Activated CD8-positive, alpha-beta T cell treated with anti-CD3 and anti-CD28 coated beads for 36 hours (primary cell): ENCODE measurements at regions not wholly inside any gene's neighbourhood (a gene's known extent, or its start where the extent isn't known, plus 50 kb on each side); places are given as distances from the start of the nearest gene placed in this dataset.
"Not testable (repeated sequence)": the region's sequence is repeated elsewhere in the genome, so short reads cannot be mapped to it uniquely, and the experiment has no call there.

ENCODE experiments used
- ATAC-seq: fragments of 200-7000 bp; cut with Tn5 transposase; one replicate; pipeline ENCODE4 v1.10.0; 2021; ENCODE audit warnings: mild to moderate bottlenecking, moderate library complexity
- CTCF ChIA-PET: fragments of 350-600 bp; sonication (Branson Sonifier 250); formaldehyde crosslinking; loops from one replicate; lab custom pipeline; 2021; ENCODE audit warnings: antibody characterized with exemption; lab: Charles Lee
- POLR2A ChIA-PET: fragments of 350-600 bp; sonication (Branson Sonifier 250); formaldehyde crosslinking; loops from one replicate; lab custom pipeline; 2021; ENCODE audit warnings: antibody characterized with exemption; lab: Charles Lee
- DNase-seq: peaks from one replicate; pipeline ENCODE4 v3.0.0-alpha.2; 2020
- H3K27ac Mint-ChIP-seq: one replicate; pipeline ENCODE4 v1.8.0; 2021; ENCODE audit warnings: mild to moderate bottlenecking, mixed read lengths
- H3K27me3 Mint-ChIP-seq: one replicate; pipeline ENCODE4 v1.8.0; 2021; ENCODE audit warnings: mixed read lengths
- H3K36me3 Mint-ChIP-seq: one replicate; pipeline ENCODE4 v1.8.0; 2021; ENCODE audit warnings: low read depth, mixed read lengths
- H3K4me1 Mint-ChIP-seq: one replicate; pipeline ENCODE4 v1.8.0; 2021; ENCODE audit warnings: low read depth, mixed read lengths
- H3K4me3 Mint-ChIP-seq: one replicate; pipeline ENCODE4 v1.8.0; 2021; ENCODE audit warnings: mild to moderate bottlenecking, moderate library complexity, mixed read lengths
- H3K9me3 Mint-ChIP-seq: one replicate; pipeline ENCODE4 v1.8.0; 2021; ENCODE audit warnings: mixed read lengths
- intact Hi-C: fragments of 100-400 bp; cut with micrococcal nuclease; formaldehyde crosslinking; loops from one replicate; pipeline ENCODE4 v1.10.0; 2022
- TF ChIP-seq, protein P1 (sequence below): fragments of 200-600 bp; IDR thresholded peaks from one replicate; pipeline ENCODE4 v1.8.0; 2022; ENCODE audit warnings: antibody characterized with exemption, mild to moderate bottlenecking

DNA sequence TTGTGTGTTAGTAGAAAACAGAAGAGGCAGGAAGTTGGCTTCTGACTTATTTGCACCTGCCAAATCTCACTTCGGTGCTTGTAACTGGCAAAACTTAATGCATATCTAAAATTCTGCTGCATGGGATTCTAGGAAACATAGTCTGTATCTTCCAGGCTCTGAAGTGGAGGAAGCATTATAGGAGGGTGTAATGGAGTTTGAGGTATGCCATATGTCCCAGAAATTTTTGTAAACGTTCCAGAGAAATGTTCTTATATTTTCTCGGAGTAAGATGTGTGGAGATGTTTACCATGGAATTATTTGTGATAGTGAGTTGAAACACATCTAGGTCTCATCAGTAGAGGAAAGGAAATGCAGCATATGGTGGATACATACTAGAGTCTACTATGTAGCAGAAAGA is 1329.0 kb upstream of the NUDT12 start:
- ChIA-PET POLR2A (no interaction called here), CTCF (no interaction called here)
- Mint-ChIP-seq H3K4me1 (no peaks in the 10 kb centered on the region), H3K27me3 (no peaks in the 10 kb centered on the region), H3K9me3 (peaks cover 7% of the 10 kb centered on the region), H3K27ac (no peak overlapping the region), H3K4me3 (no peak overlapping the region), H3K36me3 (no peaks in the 10 kb centered on the region)
- TF ChIP-seq, protein P1, sequence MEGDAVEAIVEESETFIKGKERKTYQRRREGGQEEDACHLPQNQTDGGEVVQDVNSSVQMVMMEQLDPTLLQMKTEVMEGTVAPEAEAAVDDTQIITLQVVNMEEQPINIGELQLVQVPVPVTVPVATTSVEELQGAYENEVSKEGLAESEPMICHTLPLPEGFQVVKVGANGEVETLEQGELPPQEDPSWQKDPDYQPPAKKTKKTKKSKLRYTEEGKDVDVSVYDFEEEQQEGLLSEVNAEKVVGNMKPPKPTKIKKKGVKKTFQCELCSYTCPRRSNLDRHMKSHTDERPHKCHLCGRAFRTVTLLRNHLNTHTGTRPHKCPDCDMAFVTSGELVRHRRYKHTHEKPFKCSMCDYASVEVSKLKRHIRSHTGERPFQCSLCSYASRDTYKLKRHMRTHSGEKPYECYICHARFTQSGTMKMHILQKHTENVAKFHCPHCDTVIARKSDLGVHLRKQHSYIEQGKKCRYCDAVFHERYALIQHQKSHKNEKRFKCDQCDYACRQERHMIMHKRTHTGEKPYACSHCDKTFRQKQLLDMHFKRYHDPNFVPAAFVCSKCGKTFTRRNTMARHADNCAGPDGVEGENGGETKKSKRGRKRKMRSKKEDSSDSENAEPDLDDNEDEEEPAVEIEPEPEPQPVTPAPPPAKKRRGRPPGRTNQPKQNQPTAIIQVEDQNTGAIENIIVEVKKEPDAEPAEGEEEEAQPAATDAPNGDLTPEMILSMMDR: no peak
- intact Hi-C loops: no loop called here
- ATAC-seq (no peak), DNase-seq (no peak)

DNA sequence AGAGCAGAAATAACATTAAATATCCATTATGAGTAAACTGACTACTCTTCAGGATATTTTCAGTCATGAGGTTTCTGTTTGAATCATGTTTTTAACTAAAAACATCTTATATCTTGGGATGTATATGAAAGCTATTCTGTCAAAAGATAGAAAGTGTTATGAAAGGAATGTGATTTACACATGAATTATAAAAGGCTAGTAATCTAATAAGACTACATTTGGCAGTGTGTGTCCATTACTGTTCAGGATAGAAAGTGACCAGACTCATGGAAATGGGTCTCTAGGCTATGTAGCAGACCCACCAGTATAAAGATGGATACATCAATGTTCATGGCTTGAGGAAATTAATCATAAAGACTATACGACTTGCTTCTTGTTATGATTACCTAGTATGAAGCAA is 1328.2 kb upstream of the NUDT12 start:
- ATAC-seq (no peak), DNase-seq (no peak)
- Mint-ChIP-seq H3K4me1 (no peaks in the 10 kb centered on the region), H3K4me3 (no peak overlapping the region), H3K27ac (no peak overlapping the region), H3K27me3 (no peaks in the 10 kb centered on the region), H3K36me3 (no peaks in the 10 kb centered on the region), H3K9me3 (peaks cover 11% of the 10 kb centered on the region)
- TF ChIP-seq, protein P1: no peak
- CTCF ChIA-PET: no interaction called here
- POLR2A ChIA-PET: no interaction called here
- intact Hi-C loops: no loop called here

DNA sequence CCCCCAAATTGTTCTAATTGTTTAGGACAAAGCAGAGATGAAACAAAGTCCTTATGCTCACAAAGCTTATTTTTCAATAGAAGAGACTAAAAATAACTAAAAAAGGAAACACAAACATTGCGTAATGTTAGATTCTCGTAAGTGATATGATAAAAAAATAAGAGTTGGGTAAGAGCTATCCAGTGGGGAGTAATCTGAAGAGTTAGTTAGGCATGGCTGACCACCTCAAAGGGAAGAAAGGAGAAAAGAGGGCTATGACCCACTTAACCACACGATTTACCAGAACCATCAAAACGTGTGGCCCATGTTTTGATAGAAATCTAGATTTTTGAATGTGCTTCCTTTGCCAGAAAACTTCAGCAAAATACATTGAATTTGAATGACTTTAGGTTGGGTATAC is 1296.8 kb upstream of the NUDT12 start:
- Mint-ChIP-seq H3K4me1 (no peaks in the 10 kb centered on the region), H3K9me3 (peaks cover 5% of the 10 kb centered on the region), H3K27me3 (no peaks in the 10 kb centered on the region), H3K27ac (no peak overlapping the region), H3K36me3 (no peaks in the 10 kb centered on the region), H3K4me3 (no peak overlapping the region)
- CTCF ChIA-PET: no interaction called here
- intact Hi-C loops: no loop called here
- POLR2A ChIA-PET: no interaction called here
- ATAC-seq (no peak), DNase-seq (no peak)
- TF ChIP-seq, protein P1: no peak

DNA sequence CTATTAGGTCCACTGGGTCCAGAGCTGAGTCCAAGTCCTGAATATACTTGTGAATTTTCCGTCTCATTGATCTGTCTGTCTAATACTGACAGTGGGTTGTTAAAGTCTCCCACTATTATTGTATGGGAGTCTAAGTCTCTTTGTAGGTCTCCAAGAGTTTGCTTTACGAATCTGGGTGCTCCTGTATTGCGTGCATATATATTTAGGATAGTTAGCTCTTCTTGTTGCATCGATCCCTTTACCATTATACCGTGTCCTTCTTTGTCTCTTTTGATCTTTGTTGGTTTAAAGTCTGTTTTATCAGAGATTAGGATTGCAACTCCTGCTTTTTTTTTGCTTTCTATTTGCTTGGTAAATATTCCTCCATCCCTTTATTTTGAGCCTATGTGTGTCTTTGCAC is 1289.5 kb upstream of the NUDT12 start:
- CTCF ChIA-PET, ATAC-seq, H3K36me3 Mint-ChIP-seq, H3K27me3 Mint-ChIP-seq, H3K4me3 Mint-ChIP-seq, H3K9me3 Mint-ChIP-seq, POLR2A ChIA-PET, DNase-seq, intact Hi-C loops, H3K4me1 Mint-ChIP-seq, H3K27ac Mint-ChIP-seq: not testable (repeated sequence)

DNA sequence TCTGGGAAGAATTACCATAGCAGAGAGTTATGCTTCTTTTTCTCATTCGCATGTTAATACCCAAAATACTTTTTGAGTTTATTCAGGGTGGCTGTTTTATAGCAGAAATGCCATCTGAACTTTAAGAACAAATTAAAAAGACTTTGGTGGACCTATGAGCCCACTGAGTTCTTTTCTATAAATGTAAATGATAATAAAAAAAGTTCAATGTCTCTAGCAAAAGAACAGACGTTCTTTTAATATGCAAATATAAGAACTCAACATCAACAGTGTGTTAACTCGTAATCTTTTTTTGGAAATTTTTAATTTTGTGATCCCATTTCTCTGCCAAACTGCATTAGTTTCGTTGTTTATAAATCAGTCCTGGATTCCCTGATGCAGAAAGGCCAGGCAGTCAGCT is 1283.0 kb upstream of the NUDT12 start:
- Mint-ChIP-seq H3K4me1 (no peaks in the 10 kb centered on the region), H3K4me3 (no peak overlapping the region), H3K36me3 (no peaks in the 10 kb centered on the region), H3K27me3 (no peaks in the 10 kb centered on the region), H3K27ac (no peak overlapping the region), H3K9me3 (peaks cover 2% of the 10 kb centered on the region)
- POLR2A ChIA-PET: no interaction called here
- ATAC-seq: no peak
- intact Hi-C loops: no loop called here
- DNase-seq: no peak
- CTCF ChIA-PET: no interaction called here
- TF ChIP-seq, protein P1: no peak

DNA sequence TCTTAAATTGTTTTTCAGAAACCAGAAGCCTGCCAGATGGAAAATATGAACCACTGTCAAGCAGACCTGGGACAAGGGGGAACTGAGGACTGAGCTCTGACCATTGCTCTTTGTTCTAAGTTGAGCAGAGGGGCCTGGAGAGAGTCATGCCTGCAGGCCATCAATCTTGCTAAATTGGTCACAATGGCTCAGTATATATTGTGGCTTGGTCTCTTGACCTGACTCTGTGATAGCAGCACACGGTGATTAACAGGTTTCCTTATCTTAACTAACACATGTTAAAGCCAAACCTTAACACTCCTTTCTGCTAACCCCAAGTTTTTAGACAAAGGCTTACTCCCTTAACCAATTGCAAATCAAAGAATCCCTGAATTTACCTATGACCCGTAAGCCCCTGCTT is 1281.2 kb upstream of the NUDT12 start:
- ATAC-seq (no peak), DNase-seq (no peak)
- no peak overlapping the region for H3K4me3 Mint-ChIP-seq
- peaks cover 2% of the 10 kb centered on the region for H3K9me3 Mint-ChIP-seq
- no peaks in the 10 kb centered on the region for H3K4me1 Mint-ChIP-seq
- no peaks in the 10 kb centered on the region for H3K36me3 Mint-ChIP-seq
- POLR2A ChIA-PET: no interaction called here
- intact Hi-C loops: no loop called here
- CTCF ChIA-PET: no interaction called here
- TF ChIP-seq, protein P1: no peak
- no peaks in the 10 kb centered on the region for H3K27me3 Mint-ChIP-seq
- H3K27ac Mint-ChIP-seq: no peak overlapping the region
